Stomach (tissue), 4 donors: ENCODE measurements at regions not wholly inside any gene's neighbourhood (a gene's known extent, or its start where the extent isn't known, plus 50 kb on each side); places are given as distances from the start of the nearest gene placed in this dataset.

ENCODE experiments used
- CTCF ChIP-seq, 7 experiments: fragments of 450-650 bp in 4 of 7; fragments of 200-600 bp in 3 of 7; sonication (generic) in 3 of 7; IDR thresholded peaks; one replicate each; pipeline ENCODE4 v1.5.1; 2016 to 2019; ENCODE audit warnings: antibody characterized with exemption in 7 of 7, control low read depth in 2 of 7, mild to moderate bottlenecking in 1 of 7
- EP300 ChIP-seq: sonication (generic); formaldehyde crosslinking; IDR thresholded peaks from one replicate; pipeline ENCODE4 v1.6.1; 2017; ENCODE audit warnings: antibody characterized with exemption
- POLR2AphosphoS5 ChIP-seq, 3 donors: sonication (generic); formaldehyde crosslinking; IDR thresholded peaks; one replicate each; pipeline ENCODE4 v1.6.1; 2016; ENCODE audit warnings: antibody characterized with exemption in 3 of 3

- TF ChIP-seq CTCF (IDR thresholded peaks at IDR 0.05) (no peak), POLR2AphosphoS5 (IDR thresholded peaks at IDR 0.05) (no peak), EP300 (no peak)
Observed at GRCh38 chr9:126057121-126057825, 269.4 kb upstream of the MVB12B start.
